GM04504 (cell line): ENCODE measurements at regions not wholly inside any gene's neighbourhood (a gene's known extent, or its start where the extent isn't known, plus 50 kb on each side); places are given as distances from the start of the nearest gene placed in this dataset.

Experiments
- DNase-seq: peaks from one replicate; pipeline ENCODE4 v3.0.0-alpha.2; 2012; ENCODE audit warnings: low read depth

- DNase-seq, result no peak
These were observed 169.3 kb downstream of the ZBTB18 start for GRCh38 chr1:244220410-244220809.

DNA sequence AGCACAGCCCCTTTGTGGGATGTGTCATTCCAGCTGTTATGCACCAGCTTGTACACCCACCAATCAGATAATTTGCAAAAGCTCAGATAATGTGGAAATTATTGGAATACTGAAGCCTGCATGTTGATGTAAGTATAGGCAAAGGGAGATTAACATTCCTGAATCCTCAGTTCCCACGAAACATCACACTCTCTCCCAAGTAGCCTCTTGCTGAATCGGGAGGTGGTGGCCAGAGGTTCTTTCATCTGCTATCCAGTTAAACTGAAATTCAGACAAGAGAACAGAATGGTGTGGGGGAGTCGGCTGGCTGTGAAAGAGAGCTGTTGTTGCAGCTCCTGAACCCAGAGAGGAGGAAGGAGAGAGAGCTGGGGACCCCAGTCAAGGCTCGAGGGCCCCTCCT, 170.9 kb downstream of the ZBTB18 start:
- no peak for DNase-seq

DNA sequence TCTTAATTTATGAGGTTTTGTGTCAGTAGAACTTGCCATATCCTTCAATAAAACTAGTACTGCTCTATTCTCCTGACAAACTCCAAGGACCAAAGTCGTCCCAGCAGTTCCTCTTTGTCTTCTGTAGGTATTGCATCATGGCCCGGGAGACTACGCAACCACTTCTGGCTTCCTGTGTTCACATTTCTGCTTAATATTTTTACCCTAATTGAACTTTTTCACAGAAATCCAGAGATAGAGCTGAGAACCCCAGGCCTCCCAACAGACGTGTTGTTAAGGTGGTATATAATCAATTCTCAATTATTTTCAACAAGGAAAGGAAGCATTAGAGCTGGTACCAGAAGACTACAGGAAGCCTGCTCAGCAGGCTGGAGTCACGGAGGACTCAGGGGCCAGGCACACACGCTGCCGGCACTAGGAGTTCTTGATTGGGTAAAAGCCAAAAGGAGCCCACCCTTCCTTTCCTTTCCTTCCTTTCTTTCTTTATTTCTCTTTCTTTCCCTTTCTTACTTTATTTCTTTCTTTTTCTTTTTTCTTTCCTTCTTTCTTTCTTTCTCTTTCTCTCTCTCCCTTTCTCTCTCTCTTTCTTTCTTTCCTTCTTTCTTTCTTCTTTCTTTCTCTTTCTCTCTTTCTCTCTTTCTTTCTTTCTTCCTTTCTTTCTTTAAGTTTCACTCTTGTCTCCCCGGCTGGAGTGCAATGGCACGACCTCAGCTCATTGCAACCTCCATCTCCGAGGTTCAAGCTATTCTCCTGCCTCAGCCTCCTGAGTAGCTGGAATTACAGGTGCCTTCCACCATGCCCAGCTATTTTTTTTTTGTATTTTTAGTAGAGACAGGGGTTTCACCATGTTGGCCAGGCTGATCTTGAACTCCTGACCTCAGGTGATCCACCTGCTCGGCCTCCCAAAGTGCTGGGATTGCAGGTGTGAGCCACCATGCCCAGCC, 173.7 kb downstream of the ZBTB18 start:
- no peak for DNase-seq

DNA sequence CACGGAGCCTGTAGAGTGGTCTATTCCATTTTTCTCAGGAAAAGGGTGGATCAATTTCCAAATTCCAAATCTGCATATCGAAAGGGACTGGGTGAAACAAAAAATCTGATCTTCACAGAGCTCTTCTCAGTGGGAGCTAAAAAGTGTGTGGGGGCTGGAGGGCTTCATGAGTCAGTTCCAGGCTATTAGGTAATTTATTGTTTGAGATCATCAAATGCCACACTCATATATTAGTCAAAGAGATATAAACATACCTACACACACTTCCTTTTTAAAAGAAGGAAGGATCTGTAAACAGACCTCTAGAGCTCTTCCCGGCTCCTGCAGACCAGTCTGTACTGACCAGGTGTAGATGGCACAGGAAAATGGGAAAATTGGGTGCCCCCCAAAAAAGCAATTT, 175.4 kb downstream of the ZBTB18 start:
- no peak for DNase-seq

DNA sequence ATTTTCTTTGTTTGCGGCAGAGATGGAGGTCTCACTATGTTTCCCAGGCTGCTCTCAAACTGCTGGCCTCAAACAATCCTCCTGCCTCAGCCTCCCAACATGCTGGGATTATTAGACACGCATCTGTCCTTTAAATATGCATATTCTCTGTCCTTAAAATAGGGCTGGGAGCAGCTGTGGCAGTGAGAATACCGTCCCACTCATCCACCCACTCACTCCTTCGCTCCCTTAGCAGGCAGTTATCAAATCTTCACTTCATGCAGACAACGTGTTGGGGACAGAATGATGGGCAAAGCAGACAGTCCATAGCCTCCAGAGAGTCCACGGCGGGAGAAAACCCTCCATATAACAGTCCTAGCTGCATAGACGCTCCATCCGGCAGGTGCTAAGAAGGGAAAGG, 179.4 kb downstream of the ZBTB18 start:
- no peak for DNase-seq

DNA sequence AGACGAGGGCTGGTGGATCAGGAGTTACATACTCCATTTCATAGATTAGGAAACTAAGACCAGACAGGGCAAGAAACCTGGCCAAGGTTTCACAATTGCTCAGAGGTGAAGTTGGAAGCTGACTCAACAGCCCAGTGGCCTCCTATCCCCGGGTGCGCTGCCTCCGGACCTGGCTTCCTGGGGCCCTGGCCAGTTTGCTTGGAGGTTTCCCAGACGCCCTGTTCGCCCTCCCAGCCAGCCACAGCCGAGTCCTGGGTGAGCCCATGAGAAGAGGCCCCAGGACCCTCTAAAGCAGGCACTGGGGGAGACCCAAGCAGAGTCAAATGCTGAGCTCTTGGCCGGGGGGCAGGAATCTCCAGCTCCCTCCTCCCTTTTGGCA, 180.1 kb downstream of the ZBTB18 start:
- DNase-seq, result no peak

GRCh38 chr1:244231572-244232315, 180.7 kb downstream of the ZBTB18 start:
- no peak for DNase-seq

DNA sequence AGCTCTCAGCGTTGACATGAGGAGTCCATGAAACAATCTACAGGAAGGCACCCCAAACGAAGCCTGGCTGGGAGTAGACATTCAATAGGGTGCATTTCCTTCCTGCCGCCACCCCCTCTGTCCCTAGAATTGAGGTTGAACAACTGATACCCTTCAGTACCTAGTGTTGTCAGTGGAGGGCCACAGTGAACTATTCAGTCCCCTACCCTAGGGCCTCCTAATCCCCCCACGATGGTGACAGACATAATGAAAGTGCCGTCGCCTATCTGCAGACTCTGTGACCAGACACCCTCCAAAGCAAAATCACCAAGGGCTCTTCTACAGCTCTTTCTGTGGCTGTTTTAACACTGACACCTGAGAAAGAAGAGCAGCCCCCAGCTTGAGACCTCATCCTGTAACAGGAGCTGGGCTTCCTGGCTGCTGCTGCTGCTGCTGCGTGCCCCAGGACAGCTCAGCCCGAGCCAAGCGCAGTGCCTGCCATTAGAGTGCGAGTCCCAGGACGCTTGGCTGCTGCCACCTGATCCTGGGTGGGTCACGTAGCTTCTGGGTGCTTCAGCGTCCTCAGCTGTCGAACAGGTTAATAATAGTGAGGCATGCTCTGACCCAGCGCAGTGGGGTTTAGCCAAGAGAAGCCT, 183.0 kb downstream of the ZBTB18 start:
- no peak for DNase-seq

DNA sequence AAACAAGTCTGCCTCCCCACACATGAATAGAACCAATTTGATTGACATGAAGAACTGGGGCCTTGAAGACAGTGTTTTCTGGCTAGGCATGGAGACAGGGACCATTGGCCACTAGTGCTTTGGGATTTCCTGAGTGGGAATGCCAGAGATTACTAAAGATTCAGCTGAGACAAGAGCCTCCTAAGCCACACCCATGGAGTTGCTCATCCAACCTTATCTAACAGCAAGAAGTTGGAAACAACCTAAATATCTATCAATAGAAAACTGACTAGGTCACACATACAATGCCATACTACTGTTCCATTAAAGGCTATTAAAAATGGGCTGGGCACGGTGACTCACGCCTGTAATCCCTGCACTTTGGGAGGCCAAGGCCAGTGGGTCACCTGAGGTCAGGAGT, 184.1 kb downstream of the ZBTB18 start:
- DNase-seq, result no peak

DNA sequence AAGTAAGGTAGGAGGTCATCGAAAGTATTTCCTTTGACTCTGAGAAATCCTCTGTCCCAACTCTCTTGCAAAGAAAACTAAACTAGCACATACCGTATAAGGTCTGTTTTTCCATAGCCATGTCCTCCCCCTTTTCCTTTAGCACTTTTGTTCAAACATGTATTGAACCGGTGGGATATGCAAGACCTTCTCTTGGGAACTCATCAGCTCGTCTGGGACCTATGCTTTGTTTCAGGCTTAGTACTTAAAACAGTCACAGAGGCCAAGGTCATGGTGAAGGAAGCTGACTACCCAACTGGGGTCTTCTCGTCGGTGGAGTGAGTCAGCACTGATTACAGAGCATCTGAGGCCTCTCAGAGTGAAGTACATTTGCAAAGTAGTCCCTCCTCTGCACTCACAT, 185.0 kb downstream of the ZBTB18 start:
- no peak for DNase-seq

DNA sequence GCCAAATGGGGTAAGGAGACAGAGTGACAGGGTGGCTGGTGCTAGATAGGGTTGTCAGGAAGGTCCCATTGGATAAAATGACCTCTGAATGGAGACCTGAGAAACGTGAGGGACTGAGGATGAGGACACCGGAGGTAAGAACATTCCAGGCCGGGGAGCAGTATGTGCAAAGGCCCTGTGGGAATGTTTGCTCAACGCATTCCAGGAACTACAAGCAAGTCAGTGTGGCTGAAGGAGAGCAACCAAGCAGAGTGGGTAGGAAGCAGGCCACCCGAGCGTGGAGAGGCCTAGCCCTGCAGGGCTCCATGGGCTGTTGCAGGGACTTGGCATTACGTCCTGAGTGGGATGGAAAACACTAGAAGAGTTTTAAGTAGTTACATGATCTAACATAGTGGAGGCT, 185.6 kb downstream of the ZBTB18 start:
- DNase-seq, result no peak

GRCh38 chr1:244237445-244237844, 186.4 kb downstream of the ZBTB18 start:
- no peak for DNase-seq

- DNase-seq, result no peak
These were observed 188.2 kb downstream of the ZBTB18 start for GRCh38 chr1:244239261-244239770.

DNA sequence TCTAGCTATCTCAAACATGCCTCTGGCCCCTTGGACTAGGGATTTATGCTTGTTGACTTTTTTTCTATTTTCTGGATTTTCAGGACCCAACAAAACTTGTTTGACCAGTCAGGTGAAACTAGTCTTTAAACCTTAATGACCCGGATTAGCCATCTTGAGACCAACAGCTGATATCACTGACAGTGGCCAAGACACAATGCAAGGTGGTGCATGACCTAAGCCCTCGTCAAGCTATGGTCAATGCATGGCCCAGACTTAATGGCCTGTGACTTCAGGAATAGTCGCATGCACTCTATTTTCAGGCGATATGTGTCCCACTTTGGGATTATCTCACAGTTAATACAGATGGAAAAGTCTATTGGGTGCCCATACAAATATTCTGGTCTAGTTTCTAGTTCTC, 190.4 kb downstream of the ZBTB18 start:
- DNase-seq, result no peak

- no peak for DNase-seq
These were observed 191.4 kb downstream of the ZBTB18 start for GRCh38 chr1:244242446-244242845.

GRCh38 chr1:244246334-244246733, 195.3 kb downstream of the ZBTB18 start:
- DNase-seq, result no peak

GRCh38 chr1:244248426-244248825, 197.3 kb downstream of the ZBTB18 start:
- no peak for DNase-seq

- no peak for DNase-seq
These were observed 199.5 kb downstream of the ADSS2 start for GRCh38 chr1:244252211-244252610.

GRCh38 chr1:244254467-244254866, 197.2 kb downstream of the ADSS2 start:
- DNase-seq, result no peak

DNA sequence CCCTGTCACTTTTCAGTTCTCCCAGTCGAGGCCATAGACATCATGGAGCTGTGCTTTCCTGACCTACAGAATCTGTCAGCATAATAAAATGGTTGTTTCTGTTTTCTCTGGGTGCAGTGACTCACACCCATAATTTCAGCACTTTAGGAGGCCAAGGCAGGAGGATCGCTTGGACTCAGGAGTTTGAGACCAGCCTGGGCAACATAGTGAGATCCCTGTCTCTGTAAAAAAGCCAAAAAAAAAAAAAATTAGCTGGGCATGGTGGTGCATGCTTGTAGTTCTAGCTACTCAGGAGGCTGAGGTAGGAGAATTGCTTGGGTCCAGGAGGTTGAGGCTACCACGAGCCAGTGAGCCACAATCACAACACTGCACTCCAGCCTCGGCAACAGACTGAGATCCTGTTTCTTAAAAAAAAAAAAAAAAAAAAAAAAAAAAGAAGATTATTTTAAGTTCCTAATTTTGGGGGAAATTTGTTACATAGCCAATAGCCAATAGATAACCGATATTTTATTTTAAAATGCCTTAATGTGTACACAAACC, 196.2 kb downstream of the ADSS2 start:
- no peak for DNase-seq

DNA sequence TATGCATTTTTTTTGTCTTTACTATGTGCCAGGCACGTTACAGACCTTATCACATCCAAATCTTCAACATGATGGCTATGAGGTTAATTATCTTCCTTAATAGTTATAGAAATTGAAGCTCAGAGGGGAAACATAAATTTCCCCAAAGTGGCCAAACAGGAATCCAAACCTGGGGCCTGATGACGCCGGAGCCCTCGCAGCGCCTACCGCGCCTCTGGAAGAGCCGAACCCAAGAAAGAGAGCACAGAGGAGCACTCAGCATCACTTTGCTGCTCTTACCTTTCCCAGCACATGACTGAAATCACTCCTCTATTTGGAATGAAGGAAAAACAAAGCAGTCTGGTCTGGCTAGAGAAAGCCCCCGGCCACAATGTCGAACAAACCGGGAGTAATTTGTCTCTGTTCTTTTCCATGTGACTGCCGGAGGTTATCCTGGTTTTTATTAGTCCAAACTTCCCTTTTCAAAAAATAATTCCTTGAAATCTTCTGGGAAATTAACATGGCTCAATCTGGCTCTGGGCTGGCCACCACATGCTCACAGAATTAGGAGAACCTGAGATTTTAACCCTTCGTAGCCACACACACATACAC, 195.5 kb downstream of the ADSS2 start:
- DNase-seq, result no peak

DNA sequence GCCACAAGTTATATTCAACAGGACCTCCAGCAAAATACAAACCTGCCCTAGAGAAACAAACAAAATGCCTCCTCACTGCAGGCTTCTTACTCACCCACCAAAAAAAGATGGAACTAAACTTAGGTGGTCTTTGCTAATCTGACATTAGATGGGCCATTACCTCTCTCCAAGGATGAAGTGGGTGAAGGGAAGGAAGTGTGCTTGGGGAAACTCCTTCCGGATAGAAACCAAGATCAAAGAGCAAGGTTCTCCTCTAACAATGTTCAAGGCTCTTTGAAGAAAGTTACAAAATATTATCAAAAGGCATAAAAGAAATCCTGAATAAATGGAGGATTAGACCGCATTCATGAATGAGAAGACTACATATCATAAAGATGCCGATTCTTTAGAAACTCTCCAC, 187.5 kb downstream of the ADSS2 start:
- DNase-seq, result no peak
